Activated CD8-positive, alpha-beta memory T cell treated with anti-CD3 and anti-CD28 coated beads for 36 hours (primary cell): ENCODE measurements at regions not wholly inside any gene's neighbourhood (a gene's known extent, or its start where the extent isn't known, plus 50 kb on each side); places are given as distances from the start of the nearest gene placed in this dataset.

Experiments used
- CTCF ChIA-PET: fragments of 350-600 bp; sonication (Branson Sonifier 250); formaldehyde crosslinking; loops from one replicate; lab custom pipeline; 2021; ENCODE audit warnings: antibody characterized with exemption; lab: Charles Lee
- POLR2A ChIA-PET: fragments of 350-600 bp; sonication (Branson Sonifier 250); formaldehyde crosslinking; loops from one replicate; lab custom pipeline; 2021; ENCODE audit warnings: antibody characterized with exemption; lab: Charles Lee

- CTCF ChIA-PET: no interaction called here
- POLR2A ChIA-PET: no interaction called here
Measured at GRCh38 chr3:7793786-7794185, 707.8 kb upstream of the LMCD1 start.

- CTCF ChIA-PET: no interaction called here
Measured at GRCh38 chr3:7798276-7798675, 703.3 kb upstream of the LMCD1 start.

GRCh38 chr3:7800006-7800780 is 701.4 kb upstream of the LMCD1 start:
- ChIA-PET CTCF (no interaction called here), POLR2A (no interaction called here)

More at GRCh38 chr3:7798276-7798675, 703.3 kb upstream of the LMCD1 start:
- POLR2A ChIA-PET: no interaction called here

GRCh38 chr3:7812490-7812889 is 689.1 kb upstream of the LMCD1 start:
- ChIA-PET POLR2A (no interaction called here), CTCF (no interaction called here)

- ChIA-PET CTCF (no interaction called here), POLR2A (no interaction called here)
Measured at GRCh38 chr3:7813365-7813764, 688.3 kb upstream of the LMCD1 start.

GRCh38 chr3:7817239-7817638 is 684.4 kb upstream of the LMCD1 start:
- POLR2A ChIA-PET: no interaction called here
- CTCF ChIA-PET: no interaction called here

GRCh38 chr3:7820969-7821368 is 680.7 kb upstream of the LMCD1 start:
- ChIA-PET CTCF (no interaction called here), POLR2A (no interaction called here)

- ChIA-PET POLR2A (no interaction called here), CTCF (no interaction called here)
Measured at GRCh38 chr3:7821858-7822257, 679.8 kb upstream of the LMCD1 start.

GRCh38 chr3:7841451-7841850 is 660.2 kb upstream of the LMCD1 start:
- ChIA-PET CTCF (no interaction called here), POLR2A (no interaction called here)

GRCh38 chr3:7843441-7843840 is 658.2 kb upstream of the LMCD1 start:
- ChIA-PET CTCF (no interaction called here), POLR2A (no interaction called here)

GRCh38 chr3:7847021-7847420 is 654.6 kb upstream of the LMCD1 start:
- POLR2A ChIA-PET: no interaction called here

GRCh38 chr3:7847521-7847920 is 654.1 kb upstream of the LMCD1 start:
- CTCF ChIA-PET: no interaction called here
- POLR2A ChIA-PET: no interaction called here

More at GRCh38 chr3:7847021-7847420, 654.6 kb upstream of the LMCD1 start:
- CTCF ChIA-PET: no interaction called here

- ChIA-PET CTCF (no interaction called here), POLR2A (no interaction called here)
Measured at GRCh38 chr3:7854266-7854665, 647.4 kb upstream of the LMCD1 start.

GRCh38 chr3:7854721-7855120 is 646.9 kb upstream of the LMCD1 start:
- ChIA-PET CTCF (no interaction called here), POLR2A (no interaction called here)

- ChIA-PET POLR2A (no interaction called here), CTCF (no interaction called here)
Measured at GRCh38 chr3:7865611-7866010, 636.0 kb upstream of the LMCD1 start.

GRCh38 chr3:7867587-7867986 is 634.0 kb upstream of the LMCD1 start:
- ChIA-PET CTCF (no interaction called here), POLR2A (no interaction called here)

- ChIA-PET POLR2A (no interaction called here), CTCF (no interaction called here)
Measured at GRCh38 chr3:7871003-7871560, 630.5 kb upstream of the LMCD1 start.

GRCh38 chr3:7874116-7874515 is 627.5 kb upstream of the LMCD1 start:
- POLR2A ChIA-PET: no interaction called here
- CTCF ChIA-PET: no interaction called here

- POLR2A ChIA-PET: no interaction called here
- CTCF ChIA-PET: no interaction called here
Measured at GRCh38 chr3:7875925-7876324, 625.7 kb upstream of the LMCD1 start.

GRCh38 chr3:7876741-7877297 is 624.8 kb upstream of the LMCD1 start:
- POLR2A ChIA-PET: no interaction called here
- CTCF ChIA-PET: no interaction called here

- CTCF ChIA-PET: no interaction called here
- POLR2A ChIA-PET: no interaction called here
Measured at GRCh38 chr3:7877312-7877711, 624.3 kb upstream of the LMCD1 start.
